Activated CD8-positive, alpha-beta memory T cell treated with anti-CD3 and anti-CD28 coated beads for 4 hours (primary cell): ENCODE measurements at regions not wholly inside any gene's neighbourhood (a gene's known extent, or its start where the extent isn't known, plus 50 kb on each side); places are given as distances from the start of the nearest gene placed in this dataset.
A peak's percentile ranks its signal among the peaks of the same experiment; 100 is the strongest.

ENCODE experiments used
- DNase-seq, 2 donors: peaks; one replicate each; pipeline ENCODE4 v3.0.0-alpha.2; 2020; ENCODE audit warnings: low read depth in 2 of 2

DNA sequence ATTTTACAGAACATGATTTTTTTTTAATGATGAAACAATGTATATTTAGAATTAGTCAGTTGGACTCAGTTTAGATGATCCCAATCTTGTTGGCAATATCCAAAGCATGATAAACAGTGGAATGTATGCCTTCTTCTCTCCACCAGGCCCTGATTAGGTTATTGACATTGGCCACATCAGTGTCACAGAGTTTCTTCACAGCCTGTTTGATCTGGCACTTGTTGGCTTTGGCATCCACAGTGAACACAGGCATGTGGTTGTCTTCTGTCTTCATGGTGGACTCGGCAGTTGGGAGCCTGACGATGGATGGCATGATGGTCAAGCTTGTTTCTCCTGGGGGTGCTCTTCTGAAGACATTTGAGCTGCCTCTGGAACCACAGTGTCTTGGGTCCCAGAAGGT, 317.5 kb downstream of the PMP22 start:
- no peak for DNase-seq

DNA sequence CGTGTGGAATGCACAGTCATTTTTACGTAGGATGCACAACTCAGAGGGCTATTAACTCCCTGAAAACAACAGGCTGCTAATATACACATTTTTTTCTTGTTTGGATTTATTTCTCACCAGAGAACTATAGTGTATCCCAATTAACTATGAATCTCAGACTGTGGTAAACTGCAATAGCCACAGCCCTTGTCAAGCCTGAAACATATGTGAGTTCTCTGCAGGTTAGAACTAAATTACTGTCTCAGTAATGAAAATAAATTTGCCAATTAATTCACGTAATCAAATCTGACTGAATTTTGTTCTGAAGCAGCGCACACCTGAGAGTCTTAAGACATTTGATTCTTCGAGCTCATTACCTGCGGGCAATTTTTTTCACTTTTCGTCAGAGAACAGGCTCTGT, 318.6 kb downstream of the PMP22 start:
- no peak for DNase-seq

DNA sequence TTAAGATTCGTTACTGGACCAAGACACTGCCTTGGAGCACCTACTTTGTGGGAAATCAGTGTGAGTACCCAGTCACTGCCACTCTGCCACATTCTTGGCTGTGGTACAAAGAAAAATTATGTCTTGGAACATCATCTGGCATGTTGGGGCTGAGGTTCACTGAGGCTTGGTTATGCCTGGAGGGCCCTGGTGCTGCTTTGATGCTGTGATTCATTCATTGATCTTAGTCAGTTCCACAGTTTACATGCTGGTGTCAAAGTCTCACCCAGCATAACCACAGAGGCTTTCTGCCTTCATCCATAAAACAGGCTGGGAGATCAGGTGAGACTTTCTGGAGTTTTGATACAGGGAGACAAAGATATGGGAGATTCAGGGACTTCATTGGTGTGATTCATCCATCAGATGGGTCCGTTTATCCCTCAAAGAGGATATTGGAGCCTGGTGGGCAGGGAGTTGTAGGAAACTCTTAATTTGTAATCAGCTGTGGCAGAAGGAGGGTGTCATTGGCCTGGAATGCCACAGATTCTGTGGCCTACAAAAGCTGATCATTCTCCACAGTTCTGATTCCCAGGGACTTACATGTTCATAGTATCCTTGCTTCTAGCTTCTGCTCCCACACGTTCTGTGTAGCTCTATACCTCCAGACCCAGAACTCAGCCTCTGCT, 322.5 kb downstream of the PMP22 start:
- no peak for DNase-seq

- DNase-seq, result no peak
These were observed 324.2 kb downstream of the PMP22 start for GRCh38 chr17:14940938-14941265.

GRCh38 chr17:14940108-14940937, 324.8 kb downstream of the PMP22 start:
- no peak for DNase-seq

DNA sequence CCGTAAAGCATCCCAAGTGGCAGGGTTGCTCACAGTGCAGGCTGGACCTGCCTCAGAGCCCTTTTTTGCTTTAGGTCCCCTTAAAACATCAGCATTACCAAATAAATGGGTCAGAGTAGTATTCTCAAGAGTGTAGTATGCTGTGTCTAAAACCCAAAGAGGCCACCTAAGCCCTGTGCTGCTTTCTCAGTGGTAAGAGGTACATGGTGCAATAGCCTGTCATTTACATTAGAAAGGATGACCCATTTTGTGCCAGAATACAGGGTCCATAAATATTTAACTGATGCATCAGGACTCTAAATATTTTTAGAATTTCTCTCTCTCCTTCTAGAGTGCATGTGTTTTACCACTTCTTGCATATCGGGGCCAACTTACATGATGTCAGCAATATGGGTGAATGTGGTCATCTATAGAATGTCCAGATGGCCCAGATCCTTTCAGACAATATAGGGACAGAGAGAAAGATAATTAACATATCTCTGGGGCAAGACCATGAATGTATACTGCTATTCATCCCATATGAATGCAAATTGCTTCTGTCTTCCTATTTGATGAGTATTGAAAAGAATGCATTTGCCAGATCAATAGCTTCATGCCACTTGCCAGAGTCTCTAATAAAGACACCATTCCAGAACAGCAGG, 329.2 kb downstream of the PMP22 start:
- no peak for DNase-seq

GRCh38 chr17:14935139-14935841, 329.8 kb downstream of the PMP22 start:
- no peak for DNase-seq

DNA sequence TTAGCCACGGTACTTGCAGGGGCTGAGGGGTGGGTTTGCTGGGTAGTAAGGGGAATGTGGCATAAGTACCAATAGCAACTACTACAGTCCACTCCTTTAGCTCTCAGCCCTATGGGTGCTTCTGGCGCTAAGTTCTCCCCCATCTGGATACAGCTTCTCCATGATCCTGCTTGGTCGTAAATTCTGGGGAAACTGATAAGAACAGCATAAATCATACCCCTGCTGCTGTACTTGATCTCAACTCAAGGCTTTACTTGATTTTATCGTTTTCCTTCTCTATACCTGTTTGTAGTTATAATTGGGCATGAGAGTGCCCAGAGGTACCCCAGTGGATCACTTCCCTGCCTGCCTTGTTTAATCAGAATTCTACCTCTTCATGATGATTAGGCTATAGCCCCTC, 331.4 kb downstream of the PMP22 start:
- no peak for DNase-seq

- peak; percentile 4 to 23 for DNase-seq
These were observed 338.5 kb downstream of the PMP22 start for GRCh38 chr17:14926526-14927122.

DNA sequence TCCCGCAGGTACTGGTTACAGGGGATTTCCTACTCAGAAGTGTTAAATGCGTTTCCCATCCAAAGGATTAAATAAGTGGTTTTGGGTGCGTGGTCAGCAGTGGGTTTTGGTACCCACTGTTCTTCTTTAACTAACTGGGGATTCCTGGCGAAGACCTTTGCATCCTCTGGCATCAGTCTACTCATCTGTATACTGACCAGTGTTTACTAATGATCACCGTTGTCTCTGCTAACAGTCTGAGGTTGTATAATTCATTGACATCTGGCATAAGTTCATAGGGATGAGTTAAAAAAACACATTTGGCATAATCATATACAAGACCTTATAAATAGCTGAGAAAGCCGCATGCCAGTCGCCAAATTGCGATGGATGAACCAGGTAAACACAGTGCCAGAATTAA, 339.1 kb downstream of the PMP22 start:
- no peak for DNase-seq

DNA sequence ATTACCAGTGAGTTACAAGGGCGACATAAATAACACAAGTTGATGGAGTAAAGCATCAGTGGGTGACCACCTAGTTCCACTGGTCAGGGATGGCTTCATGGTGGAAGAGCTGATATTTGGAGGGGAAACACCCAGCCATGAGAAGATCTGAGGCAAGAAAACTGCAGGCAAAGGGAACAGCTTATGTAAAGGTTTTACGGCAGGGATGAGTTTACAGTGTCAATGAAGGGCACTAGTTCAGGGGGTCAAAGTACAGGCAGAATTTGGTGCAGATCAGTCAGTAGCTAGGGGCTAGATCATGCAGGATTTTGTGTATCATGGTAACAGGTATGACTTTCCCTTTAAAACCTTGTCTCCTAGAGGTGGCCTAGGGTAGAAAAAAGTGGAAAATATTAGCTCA, 339.6 kb downstream of the PMP22 start:
- DNase-seq, result no peak

DNA sequence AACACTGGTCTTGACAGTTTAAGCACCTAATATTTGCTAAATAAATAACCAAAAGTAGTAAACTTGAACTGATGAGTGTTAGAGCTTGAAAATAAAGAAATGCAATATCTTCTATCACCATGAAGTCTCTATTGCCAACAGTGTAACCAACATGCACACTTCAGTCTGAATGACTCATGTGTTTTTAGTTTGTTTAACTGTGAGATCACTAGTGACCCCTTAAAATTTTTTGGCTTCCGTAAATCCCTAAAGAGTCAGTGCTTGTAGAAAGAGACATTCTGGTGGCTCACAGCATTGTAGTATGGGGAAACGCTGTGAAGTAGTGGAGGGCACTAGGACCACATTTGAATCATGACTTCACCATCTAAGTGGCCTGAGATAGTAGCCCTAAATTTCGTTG, 341.1 kb downstream of the PMP22 start:
- DNase-seq, result no peak

DNA sequence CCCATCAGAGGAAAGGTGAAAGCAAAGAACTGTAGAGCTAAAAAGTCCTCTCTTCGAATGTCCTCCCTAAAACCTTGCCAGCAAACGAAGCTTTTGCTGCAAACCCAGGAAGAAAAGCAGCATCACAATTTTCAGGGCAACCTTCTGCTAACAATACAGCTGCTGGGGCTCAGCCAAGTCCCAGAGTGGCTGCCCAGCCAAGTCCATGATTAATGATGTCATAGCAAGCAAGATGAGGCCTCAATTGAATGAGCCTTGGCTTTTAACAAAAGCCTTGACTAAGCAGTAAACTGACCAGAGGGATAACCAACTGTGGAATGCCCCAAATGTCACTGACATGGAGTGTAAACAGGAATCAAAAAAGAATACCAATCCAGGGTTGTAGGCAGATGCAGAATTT, 342.7 kb downstream of the PMP22 start:
- DNase-seq, result no peak

DNA sequence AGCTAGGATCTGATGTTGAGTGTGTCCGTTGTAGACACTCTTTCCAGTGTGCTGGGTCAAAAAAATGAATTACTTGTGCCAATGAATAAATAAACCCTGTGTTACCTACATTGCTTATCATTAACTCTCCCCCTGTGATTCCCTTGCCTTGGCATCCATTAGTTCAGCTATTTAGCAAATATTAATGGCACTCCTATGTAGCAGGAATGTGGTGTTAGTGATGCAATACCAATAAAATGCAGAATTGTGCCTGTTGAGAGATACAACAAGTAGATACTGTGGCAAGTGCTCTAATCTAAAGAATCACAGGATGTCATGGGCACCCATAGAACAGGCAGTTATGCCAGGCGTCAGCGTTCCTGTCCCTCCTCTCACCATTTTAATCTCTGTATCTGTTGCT, 343.2 kb downstream of the PMP22 start:
- no peak for DNase-seq

- DNase-seq, result no peak
These were observed 345.4 kb downstream of the PMP22 start for GRCh38 chr17:14919631-14920213.

DNA sequence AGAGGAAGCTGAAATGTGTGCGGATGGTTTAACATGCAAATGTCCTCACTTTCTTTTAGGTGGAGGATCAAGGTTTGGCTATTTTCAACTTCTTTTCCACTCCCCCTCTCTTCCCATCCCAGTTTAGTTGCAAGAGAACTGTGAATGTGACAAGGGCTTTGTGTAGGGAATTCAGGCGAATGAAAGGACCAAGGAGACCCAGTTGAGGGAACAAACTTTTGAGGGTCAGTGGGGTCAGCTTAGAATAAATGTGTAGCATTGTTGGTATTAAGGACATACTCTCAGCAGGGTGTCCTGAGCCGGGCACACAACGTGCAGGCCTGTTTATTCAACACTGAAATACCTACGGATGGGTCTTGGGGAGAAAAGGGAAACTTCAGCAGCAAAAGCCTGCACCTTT, 346.0 kb downstream of the PMP22 start:
- no peak for DNase-seq

DNA sequence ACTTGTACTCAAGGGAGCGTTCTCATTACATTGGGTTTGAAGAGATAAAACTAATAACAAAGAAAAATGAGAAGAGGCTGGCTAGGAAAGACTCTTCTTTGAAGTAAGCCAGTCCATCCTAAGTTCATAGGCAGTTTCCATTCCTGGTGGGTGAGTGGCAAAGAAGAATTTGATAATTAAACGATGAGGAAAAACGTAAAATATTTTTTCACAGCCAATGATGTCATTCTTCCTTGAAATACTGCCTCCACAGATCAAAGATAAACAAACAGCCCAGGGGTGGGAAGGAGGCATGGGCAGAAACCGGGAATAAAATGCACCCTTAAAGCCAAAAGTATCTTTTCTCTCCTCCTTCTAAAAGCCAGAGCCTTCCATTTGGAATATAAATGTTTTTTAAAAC, 346.6 kb downstream of the PMP22 start:
- no peak for DNase-seq

DNA sequence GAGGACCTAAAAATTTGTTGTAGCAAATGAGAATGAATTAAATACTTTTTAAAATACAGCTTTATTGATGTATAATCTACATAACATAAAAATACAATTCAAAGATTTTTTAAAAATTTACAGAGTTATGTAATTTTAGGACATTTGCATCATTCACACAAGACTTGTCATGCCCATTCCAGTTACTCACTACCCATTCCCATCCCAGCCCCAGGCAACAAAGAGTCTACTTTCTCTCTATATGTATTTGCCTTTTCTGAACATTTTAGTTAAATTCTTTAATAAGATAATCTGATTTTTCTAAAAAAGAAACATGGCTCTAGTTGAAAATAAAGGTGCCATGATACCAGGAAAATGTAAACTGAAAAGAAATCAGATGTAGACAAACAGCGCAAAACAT, 354.2 kb downstream of the PMP22 start:
- DNase-seq, result no peak

DNA sequence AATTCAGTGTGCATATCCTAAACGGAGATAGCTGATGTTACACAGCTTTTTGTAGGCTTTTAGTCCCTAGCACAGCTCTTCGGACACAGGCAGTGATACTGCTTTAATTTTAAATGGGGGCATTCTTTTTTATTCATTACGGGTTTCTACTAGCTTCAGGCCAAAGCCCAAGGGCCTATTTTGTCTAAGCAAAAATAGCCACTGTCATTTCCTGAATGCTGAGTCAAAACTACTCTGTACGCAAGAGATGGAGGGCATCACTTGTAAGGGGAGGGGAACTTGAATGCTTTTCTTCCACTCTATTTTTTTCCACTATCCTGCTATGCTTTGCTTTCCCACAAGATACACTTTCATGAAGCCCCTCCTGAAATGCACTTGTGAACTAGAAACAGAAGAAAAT, 360.7 kb downstream of the PMP22 start:
- DNase-seq, result no peak

- no peak for DNase-seq
These were observed 361.3 kb downstream of the PMP22 start for GRCh38 chr17:14903854-14904253.

GRCh38 chr17:14902803-14903202, 362.3 kb downstream of the PMP22 start:
- no peak for DNase-seq

DNA sequence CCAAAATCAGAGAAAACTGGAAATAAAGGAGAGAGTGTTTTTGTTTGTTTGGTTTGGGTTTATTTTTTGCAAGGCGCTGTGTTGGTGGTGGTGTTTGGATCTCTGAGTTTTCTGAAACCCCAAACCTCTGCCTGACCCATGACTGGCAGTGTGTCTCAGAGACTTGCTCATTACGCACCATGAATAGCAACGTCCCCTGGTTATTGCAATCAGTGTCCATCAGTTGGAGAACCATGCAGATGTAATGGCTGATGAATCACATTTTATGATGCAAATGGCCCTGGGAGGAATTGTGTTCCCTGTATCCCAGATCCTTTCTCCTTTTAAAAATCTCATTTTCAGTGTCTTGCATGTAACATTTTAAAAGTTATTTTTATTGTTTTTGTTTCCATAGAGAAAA, 362.8 kb downstream of the PMP22 start:
- no peak for DNase-seq
